Neural cell (in vitro differentiated cells): ENCODE measurements at regions not wholly inside any gene's neighbourhood (a gene's known extent, or its start where the extent isn't known, plus 50 kb on each side); places are given as distances from the start of the nearest gene placed in this dataset.
"Not testable (repeated sequence)": the region's sequence is repeated elsewhere in the genome, so short reads cannot be mapped to it uniquely, and the experiment has no call there.

Experiments used
- H2AFZ ChIP-seq: fragments of 200-600, 300-800 bp; sonication (generic), shearing (Covaris generic); 2 replicates; pipeline ENCODE4 v1.6.0; 2014; ENCODE audit warnings: low read depth, mild to moderate bottlenecking, antibody characterized with exemption, low read length, moderate library complexity
- H3F3A ChIP-seq: fragments of 200-600 bp; shearing (Covaris generic); 2 replicates; pipeline ENCODE4 v1.6.1; 2016; ENCODE audit warnings: mild to moderate bottlenecking, moderate library complexity, mixed read lengths, antibody characterized with exemption, low read length; ENCODE audit not compliant: insufficient read depth, poor library complexity, severe bottlenecking
- H3K27ac ChIP-seq: fragments of 200-600, 300-800 bp; sonication (generic), shearing (Covaris generic); 2 replicates; pipeline ENCODE4 v1.5.1; 2014; ENCODE audit warnings: mild to moderate bottlenecking, low read length, moderate library complexity
- H3K27me3 ChIP-seq: fragments of 300-800, 200-600 bp; sonication (generic), shearing (Covaris generic); 2 replicates; pipeline ENCODE4 v1.6.0; 2014; ENCODE audit warnings: mild to moderate bottlenecking, low read depth, low read length, moderate library complexity; ENCODE audit not compliant: insufficient read depth
- H3K36me3 ChIP-seq: fragments of 300-800, 200-600 bp; sonication (generic), shearing (Covaris generic); 2 replicates; pipeline ENCODE4 v1.5.1; 2014; ENCODE audit warnings: mild to moderate bottlenecking, antibody characterized with exemption, low read length, moderate library complexity; ENCODE audit not compliant: insufficient read depth
- H3K4me2 ChIP-seq: fragments of 300-800, 200-600 bp; sonication (generic), shearing (Covaris generic); 2 replicates; pipeline ENCODE4 v1.6.0; 2014; ENCODE audit warnings: mild to moderate bottlenecking, low read length
- H3K4me3 ChIP-seq: fragments of 300-800, 200-600 bp; sonication (generic), shearing (Covaris generic); 2 replicates; pipeline ENCODE4 v1.5.1; 2014; ENCODE audit warnings: mild to moderate bottlenecking, low read length, moderate library complexity
- H3K79me2 ChIP-seq: fragments of 200-600 bp; shearing (Covaris generic); replicated peaks from 2 replicates; pipeline ENCODE4 v1.6.0; 2014; ENCODE audit warnings: mild to moderate bottlenecking, low read length, moderate library complexity; ENCODE audit not compliant: insufficient read depth
- H3K9ac ChIP-seq: fragments of 300-800, 200-600 bp; sonication (generic), shearing (Covaris generic); 2 replicates; pipeline ENCODE4 v1.6.1; 2016; ENCODE audit warnings: mild to moderate bottlenecking, low read length, mixed read lengths
- H3K9me2 ChIP-seq: fragments of 200-600 bp; shearing (Covaris generic); 2 replicates; pipeline ENCODE4 v1.6.1; 2016; ENCODE audit warnings: mild to moderate bottlenecking, low read length, mixed read lengths; ENCODE audit not compliant: insufficient read depth
- H3K9me3 ChIP-seq: fragments of 200-600, 300-800 bp; sonication (generic), shearing (Covaris generic); 2 replicates; pipeline ENCODE4 v1.6.1; 2016; ENCODE audit warnings: mild to moderate bottlenecking, mixed run types, low read length, moderate library complexity, mixed read lengths
- H4K20me1 ChIP-seq: fragments of 200-600 bp; shearing (Covaris generic); 2 replicates; pipeline ENCODE4 v1.6.1; 2016; ENCODE audit warnings: mild to moderate bottlenecking, mixed run types; ENCODE audit not compliant: insufficient read depth
- EP300 ChIP-seq: fragments of 450-650 bp; conservative IDR thresholded peaks from 2 replicates; pipeline ENCODE4 v1.6.1; 2014; ENCODE audit warnings: antibody characterized with exemption, mild to moderate bottlenecking, moderate library complexity; ENCODE audit not compliant: poor library complexity, severe bottlenecking
- EZH2 ChIP-seq: fragments of 200-600, 300-800 bp; shearing (Covaris generic), sonication (generic); IDR thresholded peaks from 2 replicates; pipeline ENCODE4 v1.6.1; 2014; ENCODE audit warnings: antibody characterized with exemption, low read length, borderline replicate concordance, mild to moderate bottlenecking; ENCODE audit not compliant: insufficient read depth, poor library complexity, severe bottlenecking
- MXI1 ChIP-seq: fragments of 450-650 bp; conservative IDR thresholded peaks from 2 replicates; pipeline ENCODE4 v1.6.1; 2014; ENCODE audit warnings: antibody characterized with exemption, mild to moderate bottlenecking; ENCODE audit not compliant: poor library complexity, severe bottlenecking
- POLR2AphosphoS5 ChIP-seq: IDR thresholded peaks from 2 replicates; pipeline ENCODE4 v1.6.1; 2012
- RAD21 ChIP-seq: fragments of 450-650 bp; conservative IDR thresholded peaks from 2 replicates; pipeline ENCODE4 v1.6.1; 2014; ENCODE audit warnings: antibody characterized with exemption, mild to moderate bottlenecking, moderate library complexity
- SMC3 ChIP-seq: fragments of 450-650 bp; conservative IDR thresholded peaks from 2 replicates; pipeline ENCODE4 v1.6.1; 2014; ENCODE audit warnings: antibody characterized with exemption, mild to moderate bottlenecking, moderate library complexity; ENCODE audit not compliant: poor library complexity
- TAF1 ChIP-seq: IDR thresholded peaks from 2 replicates; pipeline ENCODE4 v1.6.1; 2012; ENCODE audit warnings: low read depth
- TF ChIP-seq, protein P1 (sequence below): IDR thresholded peaks from 2 replicates; pipeline ENCODE4 v1.6.1; 2012; ENCODE audit warnings: borderline replicate concordance
- TF ChIP-seq, protein P2 (sequence below): fragments of 450-650 bp; IDR thresholded peaks from 2 replicates; pipeline ENCODE4 v1.5.1; 2014; ENCODE audit warnings: antibody characterized with exemption, mild to moderate bottlenecking, moderate library complexity; ENCODE audit not compliant: poor library complexity, severe bottlenecking

DNA sequence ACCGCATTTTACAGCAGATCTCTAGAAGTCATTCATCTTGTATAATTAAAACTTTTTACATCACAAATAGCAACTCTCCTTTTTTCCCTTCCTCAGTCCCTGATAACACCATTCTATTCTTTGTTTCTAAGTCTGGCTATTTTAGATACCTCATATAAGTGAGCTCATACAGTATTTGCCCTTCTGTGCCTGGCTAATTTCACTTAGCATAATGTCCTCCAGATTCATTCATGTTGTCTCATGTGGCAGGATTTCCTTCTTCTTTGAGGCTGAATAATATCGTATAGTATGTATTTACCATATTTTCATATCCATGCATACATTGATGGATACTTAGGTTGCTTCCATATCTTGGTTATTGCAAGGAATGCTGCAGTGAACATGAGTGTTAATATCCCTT lies 362.0 kb downstream of the RFC3 start:
- no peak for TF ChIP-seq POLR2AphosphoS5
- TF ChIP-seq EP300: no peak
- no peak for TF ChIP-seq RAD21
- TF ChIP-seq, protein P1, sequence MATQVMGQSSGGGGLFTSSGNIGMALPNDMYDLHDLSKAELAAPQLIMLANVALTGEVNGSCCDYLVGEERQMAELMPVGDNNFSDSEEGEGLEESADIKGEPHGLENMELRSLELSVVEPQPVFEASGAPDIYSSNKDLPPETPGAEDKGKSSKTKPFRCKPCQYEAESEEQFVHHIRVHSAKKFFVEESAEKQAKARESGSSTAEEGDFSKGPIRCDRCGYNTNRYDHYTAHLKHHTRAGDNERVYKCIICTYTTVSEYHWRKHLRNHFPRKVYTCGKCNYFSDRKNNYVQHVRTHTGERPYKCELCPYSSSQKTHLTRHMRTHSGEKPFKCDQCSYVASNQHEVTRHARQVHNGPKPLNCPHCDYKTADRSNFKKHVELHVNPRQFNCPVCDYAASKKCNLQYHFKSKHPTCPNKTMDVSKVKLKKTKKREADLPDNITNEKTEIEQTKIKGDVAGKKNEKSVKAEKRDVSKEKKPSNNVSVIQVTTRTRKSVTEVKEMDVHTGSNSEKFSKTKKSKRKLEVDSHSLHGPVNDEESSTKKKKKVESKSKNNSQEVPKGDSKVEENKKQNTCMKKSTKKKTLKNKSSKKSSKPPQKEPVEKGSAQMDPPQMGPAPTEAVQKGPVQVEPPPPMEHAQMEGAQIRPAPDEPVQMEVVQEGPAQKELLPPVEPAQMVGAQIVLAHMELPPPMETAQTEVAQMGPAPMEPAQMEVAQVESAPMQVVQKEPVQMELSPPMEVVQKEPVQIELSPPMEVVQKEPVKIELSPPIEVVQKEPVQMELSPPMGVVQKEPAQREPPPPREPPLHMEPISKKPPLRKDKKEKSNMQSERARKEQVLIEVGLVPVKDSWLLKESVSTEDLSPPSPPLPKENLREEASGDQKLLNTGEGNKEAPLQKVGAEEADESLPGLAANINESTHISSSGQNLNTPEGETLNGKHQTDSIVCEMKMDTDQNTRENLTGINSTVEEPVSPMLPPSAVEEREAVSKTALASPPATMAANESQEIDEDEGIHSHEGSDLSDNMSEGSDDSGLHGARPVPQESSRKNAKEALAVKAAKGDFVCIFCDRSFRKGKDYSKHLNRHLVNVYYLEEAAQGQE: no peak
- TF ChIP-seq TAF1: no peak
- no peak for TF ChIP-seq MXI1
- TF ChIP-seq EZH2: no peak
- Histone ChIP-seq H3K4me3 (no peak overlapping the region), H3K9ac (no peak overlapping the region), H3K27me3 (no peaks in the 10 kb centered on the region), H3K79me2 (no peaks in the 10 kb centered on the region), H3K36me3 (no peaks in the 10 kb centered on the region), H2AFZ (no peak overlapping the region), H3F3A (no peaks in the 10 kb centered on the region), H3K4me2 (no peak overlapping the region), H3K9me3 (no peaks in the 10 kb centered on the region), H3K9me2 (no peaks in the 10 kb centered on the region), H4K20me1 (no peaks in the 10 kb centered on the region), H3K27ac (no peak overlapping the region)

DNA sequence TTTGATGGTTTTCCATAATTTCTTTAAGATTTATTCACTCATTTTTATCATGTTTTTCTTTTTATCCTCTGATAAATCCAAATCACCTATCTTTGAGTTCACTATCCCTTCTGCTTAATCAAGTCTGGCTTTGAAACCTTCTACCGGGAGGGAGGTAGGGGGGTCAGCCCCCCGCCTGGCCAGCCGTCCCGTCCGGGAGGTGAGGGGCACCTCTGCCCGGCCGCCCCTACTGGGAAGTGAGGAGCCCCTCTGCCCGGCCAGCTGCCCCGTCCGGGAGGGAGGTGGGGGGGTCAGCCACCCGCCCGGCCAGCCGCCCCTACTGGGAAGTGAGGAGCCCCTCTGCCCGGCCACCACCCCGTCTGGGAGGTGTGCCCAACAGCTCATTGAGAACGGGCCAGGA lies 363.3 kb downstream of the RFC3 start:
- H2AFZ ChIP-seq, H3F3A ChIP-seq, H3K9ac ChIP-seq, H3K9me2 ChIP-seq, H4K20me1 ChIP-seq, H3K9me3 ChIP-seq, H3K4me2 ChIP-seq, H3K4me3 ChIP-seq, H3K27me3 ChIP-seq, H3K36me3 ChIP-seq, H3K79me2 ChIP-seq, H3K27ac ChIP-seq: not testable (repeated sequence)

DNA sequence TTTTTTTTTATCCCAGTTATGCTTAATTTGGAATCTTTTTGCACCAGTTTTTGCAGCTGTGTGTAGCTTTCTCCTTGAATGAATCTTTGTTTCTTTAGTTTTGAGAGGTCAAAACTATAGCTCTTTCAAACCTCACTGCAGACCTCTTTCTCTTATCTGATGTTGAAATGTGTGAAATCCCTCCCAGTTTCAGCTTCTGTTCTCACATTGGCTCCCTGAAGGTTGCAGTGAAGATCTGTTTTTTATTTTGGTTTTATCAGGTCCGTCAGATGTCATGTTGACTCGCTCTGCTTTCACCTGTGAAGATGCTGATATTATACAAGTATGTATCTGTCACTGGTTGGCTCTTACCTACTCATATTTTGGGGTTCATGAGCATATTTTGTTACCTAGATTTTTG lies 372.0 kb downstream of the RFC3 start:
- H2AFZ ChIP-seq: no peak overlapping the region
- no peaks in the 10 kb centered on the region for H3F3A ChIP-seq
- H3K27me3 ChIP-seq: no peaks in the 10 kb centered on the region
- H3K27ac ChIP-seq: no peak overlapping the region
- TF ChIP-seq, protein P2, sequence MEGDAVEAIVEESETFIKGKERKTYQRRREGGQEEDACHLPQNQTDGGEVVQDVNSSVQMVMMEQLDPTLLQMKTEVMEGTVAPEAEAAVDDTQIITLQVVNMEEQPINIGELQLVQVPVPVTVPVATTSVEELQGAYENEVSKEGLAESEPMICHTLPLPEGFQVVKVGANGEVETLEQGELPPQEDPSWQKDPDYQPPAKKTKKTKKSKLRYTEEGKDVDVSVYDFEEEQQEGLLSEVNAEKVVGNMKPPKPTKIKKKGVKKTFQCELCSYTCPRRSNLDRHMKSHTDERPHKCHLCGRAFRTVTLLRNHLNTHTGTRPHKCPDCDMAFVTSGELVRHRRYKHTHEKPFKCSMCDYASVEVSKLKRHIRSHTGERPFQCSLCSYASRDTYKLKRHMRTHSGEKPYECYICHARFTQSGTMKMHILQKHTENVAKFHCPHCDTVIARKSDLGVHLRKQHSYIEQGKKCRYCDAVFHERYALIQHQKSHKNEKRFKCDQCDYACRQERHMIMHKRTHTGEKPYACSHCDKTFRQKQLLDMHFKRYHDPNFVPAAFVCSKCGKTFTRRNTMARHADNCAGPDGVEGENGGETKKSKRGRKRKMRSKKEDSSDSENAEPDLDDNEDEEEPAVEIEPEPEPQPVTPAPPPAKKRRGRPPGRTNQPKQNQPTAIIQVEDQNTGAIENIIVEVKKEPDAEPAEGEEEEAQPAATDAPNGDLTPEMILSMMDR: no peak
- no peak for TF ChIP-seq EZH2
- TF ChIP-seq, protein P1: no peak
- no peak for TF ChIP-seq TAF1
- no peak for TF ChIP-seq SMC3
- H4K20me1 ChIP-seq: no peaks in the 10 kb centered on the region
- H3K4me2 ChIP-seq: no peak overlapping the region
- no peaks in the 10 kb centered on the region for H3K79me2 ChIP-seq
- no peaks in the 10 kb centered on the region for H3K9me3 ChIP-seq
- no peaks in the 10 kb centered on the region for H3K36me3 ChIP-seq
- no peak overlapping the region for H3K4me3 ChIP-seq
- no peaks in the 10 kb centered on the region for H3K9me2 ChIP-seq
- no peak overlapping the region for H3K9ac ChIP-seq
